HG02642 (cell line): ENCODE measurements at regions not wholly inside any gene's neighbourhood (a gene's known extent, or its start where the extent isn't known, plus 50 kb on each side); places are given as distances from the start of the nearest gene placed in this dataset.

Experiments
- ATAC-seq: cut with Tn5 transposase; IDR thresholded peaks from one replicate; pipeline ENCODE4 v1.9.1; 2021; ENCODE audit warnings: mild to moderate bottlenecking; ENCODE audit not compliant: unreplicated experiment, poor library complexity

GRCh38 chr10:119996944-119997343 is 104.4 kb downstream of the SEC23IP start:
- no peak for ATAC-seq

GRCh38 chr10:119997429-119997828 is 104.9 kb downstream of the SEC23IP start:
- no peak for ATAC-seq

- ATAC-seq, result no peak
Observed at GRCh38 chr10:120002785-120003184, 110.3 kb downstream of the SEC23IP start.

GRCh38 chr10:120005207-120006201 is 113.0 kb downstream of the SEC23IP start:
- no peak for ATAC-seq

- ATAC-seq, result no peak
Observed at GRCh38 chr10:120007261-120007660, 114.7 kb downstream of the SEC23IP start.

- no peak for ATAC-seq
Observed at GRCh38 chr10:120011359-120012130, 119.0 kb downstream of the SEC23IP start.

GRCh38 chr10:120012131-120012400 is 119.5 kb downstream of the SEC23IP start:
- no peak for ATAC-seq

GRCh38 chr10:120012566-120012965 is 120.0 kb downstream of the SEC23IP start:
- no peak for ATAC-seq

- no peak for ATAC-seq
Observed at GRCh38 chr10:120014031-120014430, 121.5 kb downstream of the SEC23IP start.

- ATAC-seq, result no peak
Observed at GRCh38 chr10:120015064-120015463, 122.5 kb downstream of the SEC23IP start.

GRCh38 chr10:120016906-120017305 is 124.4 kb downstream of the SEC23IP start:
- ATAC-seq, result no peak

- no peak for ATAC-seq
Observed at GRCh38 chr10:120017733-120018417, 125.3 kb downstream of the SEC23IP start.

GRCh38 chr10:120018695-120019094 is 126.2 kb downstream of the SEC23IP start:
- ATAC-seq, result no peak

GRCh38 chr10:120019568-120019967 is 127.0 kb downstream of the SEC23IP start:
- no peak for ATAC-seq

- ATAC-seq, result no peak
Observed at GRCh38 chr10:120022357-120022756, 129.8 kb downstream of the SEC23IP start.

- no peak for ATAC-seq
Observed at GRCh38 chr10:120034236-120034635, 141.7 kb downstream of the SEC23IP start.

- ATAC-seq, result no peak
Observed at GRCh38 chr10:120039046-120039445, 146.5 kb downstream of the SEC23IP start.

GRCh38 chr10:120039826-120040225 is 147.3 kb downstream of the SEC23IP start:
- no peak for ATAC-seq

GRCh38 chr10:120041807-120042559 is 149.5 kb downstream of the SEC23IP start:
- ATAC-seq, result no peak

- no peak for ATAC-seq
Observed at GRCh38 chr10:120042705-120043104, 150.2 kb downstream of the SEC23IP start.
